GM12891 (cell line): ENCODE measurements at regions not wholly inside any gene's neighbourhood (a gene's known extent, or its start where the extent isn't known, plus 50 kb on each side); places are given as distances from the start of the nearest gene placed in this dataset.

Experiments
- PAX5 ChIP-seq: IDR thresholded peaks from 2 replicates; pipeline ENCODE4 v1.6.1; 2011; ENCODE audit warnings: low read length, moderate library complexity, mild to moderate bottlenecking; ENCODE audit not compliant: insufficient read depth, severe bottlenecking
- POLR2A ChIP-seq: IDR thresholded peaks from 2 replicates; pipeline ENCODE4 v1.6.1; 2011; ENCODE audit warnings: low read depth, low read length, control low read depth
- POLR2AphosphoS5 ChIP-seq: IDR thresholded peaks from 2 replicates; pipeline ENCODE4 v1.6.1; 2011; ENCODE audit warnings: low read depth, low read length, control low read depth
- POU2F2 ChIP-seq: IDR thresholded peaks from 2 replicates; pipeline ENCODE4 v1.6.1; 2011; ENCODE audit warnings: low read depth, mild to moderate bottlenecking, control low read depth, low read length, moderate library complexity
- SPI1 ChIP-seq: IDR thresholded peaks from 2 replicates; pipeline ENCODE4 v1.6.1; 2011; ENCODE audit warnings: low read depth, low read length, control low read depth
- TAF1 ChIP-seq: IDR thresholded peaks from 2 replicates; pipeline ENCODE4 v1.6.1; 2011; ENCODE audit warnings: low read depth, low read length, control low read depth

DNA sequence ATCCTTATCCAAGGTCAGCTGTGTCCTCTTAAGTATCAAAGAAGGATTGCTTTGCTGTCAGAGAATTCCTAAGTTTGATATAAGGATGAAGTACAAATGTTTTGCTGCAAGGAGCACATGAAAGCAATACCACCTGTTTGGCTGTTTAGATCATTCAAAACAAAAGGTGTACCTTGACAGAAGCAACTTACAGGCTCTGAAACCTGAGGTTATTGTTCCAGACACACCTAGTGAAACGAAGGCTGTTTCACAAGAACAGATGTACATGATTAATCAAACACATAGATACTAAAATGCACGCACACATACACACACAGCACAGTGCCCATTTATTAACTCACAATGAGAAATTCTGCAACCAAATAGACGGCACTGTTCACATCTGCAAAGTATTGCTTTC, 166.2 kb downstream of the RBM43 start:
- no peak for TF ChIP-seq POLR2A
- no peak for TF ChIP-seq POLR2AphosphoS5
- no peak for TF ChIP-seq TAF1
- TF ChIP-seq PAX5, result no peak
- no peak for TF ChIP-seq SPI1
- no peak for TF ChIP-seq POU2F2
